ENCODE measurements at regions not wholly inside any gene's neighbourhood (a gene's known extent, or its start where the extent isn't known, plus 50 kb on each side); places are given as distances from the start of the nearest gene placed in this dataset.

DNA sequence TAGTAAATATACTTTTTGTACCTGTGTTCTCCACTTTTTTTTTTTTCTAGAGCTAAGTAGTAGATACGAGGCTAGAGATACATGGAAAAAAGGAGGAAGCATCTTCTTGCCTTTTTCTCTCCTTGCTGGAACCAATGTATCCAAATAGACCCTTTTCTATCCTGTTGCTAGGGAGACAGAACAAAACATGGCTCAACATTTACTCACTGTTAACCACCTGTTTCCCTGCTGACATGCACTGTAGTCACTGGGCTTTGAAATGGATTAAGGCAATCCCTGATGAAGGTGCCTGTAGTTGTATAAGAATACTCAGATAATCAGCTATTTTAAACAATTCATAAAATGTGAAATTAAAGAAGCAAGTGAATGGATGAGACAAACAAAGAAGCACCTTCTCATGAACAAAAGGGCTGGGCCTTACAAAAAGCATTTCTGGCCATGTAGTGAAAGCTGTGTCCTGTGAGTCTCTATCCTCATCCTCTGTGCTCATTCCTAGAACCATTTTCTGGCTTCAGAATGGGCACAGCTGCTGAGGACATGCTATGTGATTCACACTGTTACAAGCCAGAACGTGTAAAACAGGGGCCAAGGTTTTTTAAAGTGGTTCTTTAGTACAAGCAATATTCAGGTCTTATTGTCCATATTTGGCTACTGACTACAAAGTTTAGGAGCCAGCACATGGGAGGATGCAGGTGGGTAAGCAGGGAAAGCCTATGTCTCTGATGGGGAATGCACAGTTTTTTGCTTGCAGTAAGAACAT is 100.4 kb upstream of the NDN start:
- Histone ChIP-seq H3K9ac (ENCODE audit: low read length in 3 of 3) (no peak overlapping the region), H3K9me3 (ENCODE audit: control insufficient read depth in 2 of 3, insufficient read depth in 1 of 3, low read length in 3 of 3) (no peaks in the 10 kb centered on the region), H3K27me3 (ENCODE audit: control insufficient read depth, insufficient read depth, low read length) (no peaks in the 10 kb centered on the region), H3K27ac (ENCODE audit: low read depth in 2 of 2, low read length in 2 of 2) (no peak overlapping the region), H3K36me3 (ENCODE audit: control insufficient read depth in 2 of 3, insufficient read depth in 3 of 3, low read length in 3 of 3) (no peaks in the 10 kb centered on the region), H3K4me1 (ENCODE audit: control insufficient read depth in 2 of 3, insufficient read depth in 2 of 3, low read depth in 1 of 3, low read length in 3 of 3) (no peaks in the 10 kb centered on the region), H3K4me3 (ENCODE audit: low read length in 3 of 3) (no peak overlapping the region)
- DNase-seq: no peak
- FAIRE-seq: no peak
- intact Hi-C loops (cut with DNase I): no loop called here
- TF ChIP-seq, protein P1, sequence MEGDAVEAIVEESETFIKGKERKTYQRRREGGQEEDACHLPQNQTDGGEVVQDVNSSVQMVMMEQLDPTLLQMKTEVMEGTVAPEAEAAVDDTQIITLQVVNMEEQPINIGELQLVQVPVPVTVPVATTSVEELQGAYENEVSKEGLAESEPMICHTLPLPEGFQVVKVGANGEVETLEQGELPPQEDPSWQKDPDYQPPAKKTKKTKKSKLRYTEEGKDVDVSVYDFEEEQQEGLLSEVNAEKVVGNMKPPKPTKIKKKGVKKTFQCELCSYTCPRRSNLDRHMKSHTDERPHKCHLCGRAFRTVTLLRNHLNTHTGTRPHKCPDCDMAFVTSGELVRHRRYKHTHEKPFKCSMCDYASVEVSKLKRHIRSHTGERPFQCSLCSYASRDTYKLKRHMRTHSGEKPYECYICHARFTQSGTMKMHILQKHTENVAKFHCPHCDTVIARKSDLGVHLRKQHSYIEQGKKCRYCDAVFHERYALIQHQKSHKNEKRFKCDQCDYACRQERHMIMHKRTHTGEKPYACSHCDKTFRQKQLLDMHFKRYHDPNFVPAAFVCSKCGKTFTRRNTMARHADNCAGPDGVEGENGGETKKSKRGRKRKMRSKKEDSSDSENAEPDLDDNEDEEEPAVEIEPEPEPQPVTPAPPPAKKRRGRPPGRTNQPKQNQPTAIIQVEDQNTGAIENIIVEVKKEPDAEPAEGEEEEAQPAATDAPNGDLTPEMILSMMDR (IDR thresholded peaks at IDR 0.05; ENCODE audit: borderline replicate concordance, extremely low read depth, insufficient read depth): no peak

DNA sequence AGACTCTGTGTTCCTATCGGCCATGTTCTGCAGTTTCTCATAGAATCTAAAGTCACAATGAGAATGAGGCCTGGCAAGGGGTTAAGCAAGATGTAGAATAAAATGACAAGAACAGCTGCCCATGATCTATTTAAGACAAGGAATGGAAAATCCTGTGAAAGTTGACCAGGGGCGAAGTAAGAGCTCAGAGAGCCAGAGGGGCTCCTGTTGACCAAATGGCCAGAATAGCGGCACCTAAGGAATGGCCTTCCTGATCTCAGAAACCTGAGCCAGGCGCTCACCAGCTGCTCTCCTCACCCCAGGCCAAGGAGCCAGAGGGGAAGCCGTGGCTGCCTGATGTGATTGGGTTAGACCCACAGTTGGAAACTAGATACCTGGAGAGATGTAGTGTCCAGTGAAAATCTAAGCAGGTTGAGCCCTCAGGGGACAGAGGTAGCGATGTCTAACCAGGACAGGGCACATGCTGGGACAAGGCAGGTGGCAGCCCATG is 106.1 kb upstream of the NDN start:
- DNase-seq (peak in 2 of 5 donors; percentile 3 to 59), FAIRE-seq (no peak)
- TF ChIP-seq, protein P1 (IDR thresholded peaks at IDR 0.05; ENCODE audit: borderline replicate concordance, extremely low read depth, insufficient read depth): no peak
- Histone ChIP-seq H3K27ac (ENCODE audit: low read depth in 2 of 2, low read length in 2 of 2) (no peak overlapping the region), H3K9ac (ENCODE audit: low read length in 3 of 3) (no peak overlapping the region), H3K4me1 (ENCODE audit: control insufficient read depth in 2 of 3, insufficient read depth in 2 of 3, low read depth in 1 of 3, low read length in 3 of 3) (no peaks in the 10 kb centered on the region), H3K27me3 (ENCODE audit: control insufficient read depth, insufficient read depth, low read length) (no peaks in the 10 kb centered on the region), H3K36me3 (ENCODE audit: control insufficient read depth in 2 of 3, insufficient read depth in 3 of 3, low read length in 3 of 3) (no peaks in the 10 kb centered on the region), H3K9me3 (ENCODE audit: control insufficient read depth in 2 of 3, insufficient read depth in 1 of 3, low read length in 3 of 3) (no peaks in the 10 kb centered on the region), H3K4me3 (ENCODE audit: low read length in 3 of 3) (no peak overlapping the region)
- intact Hi-C loops (cut with DNase I): no loop called here

DNA sequence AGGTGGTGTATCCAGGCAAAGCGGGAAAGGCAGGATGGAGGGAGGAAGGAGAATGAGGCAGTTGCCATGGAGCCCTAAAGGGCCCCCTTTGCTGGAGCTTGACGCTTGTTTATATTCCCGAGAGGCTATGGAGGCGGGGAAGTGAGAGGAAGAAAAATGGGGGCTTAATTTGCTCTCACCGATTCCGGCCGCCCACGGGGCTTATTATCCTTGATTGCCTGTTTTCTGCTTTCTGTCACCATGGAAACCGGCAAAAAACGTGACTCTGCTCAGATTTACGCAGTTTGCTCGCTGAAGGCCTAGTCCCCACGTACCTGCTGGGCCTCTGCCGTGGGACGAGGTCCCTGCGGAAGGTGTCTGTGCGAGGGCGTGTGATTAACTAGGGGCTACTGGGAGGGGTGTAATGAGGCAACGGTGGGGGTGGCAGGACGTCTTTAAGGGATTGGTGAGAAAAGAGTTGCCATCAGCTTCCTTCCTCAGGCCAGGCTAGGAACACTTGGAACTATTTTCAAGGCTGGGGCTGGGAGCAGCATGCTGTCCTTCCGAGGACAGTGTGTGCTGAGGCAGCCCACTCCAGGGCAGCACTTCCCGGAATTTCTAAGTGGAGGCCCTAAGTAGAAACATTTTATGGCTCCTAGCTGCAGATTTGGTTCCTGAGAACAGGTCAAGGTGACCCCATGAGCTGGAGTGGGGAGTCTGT is 110.8 kb upstream of the NDN start:
- Histone ChIP-seq H3K9ac (ENCODE audit: low read length in 3 of 3) (no peak overlapping the region), H3K4me3 (ENCODE audit: low read length in 3 of 3) (no peak overlapping the region), H3K27ac (ENCODE audit: low read depth in 2 of 2, low read length in 2 of 2) (no peak overlapping the region), H3K4me1 (ENCODE audit: control insufficient read depth in 2 of 3, insufficient read depth in 2 of 3, low read depth in 1 of 3, low read length in 3 of 3) (no peaks in the 10 kb centered on the region), H3K27me3 (ENCODE audit: control insufficient read depth, insufficient read depth, low read length) (no peaks in the 10 kb centered on the region), H3K9me3 (ENCODE audit: control insufficient read depth in 2 of 3, insufficient read depth in 1 of 3, low read length in 3 of 3) (no peaks in the 10 kb centered on the region), H3K36me3 (ENCODE audit: control insufficient read depth in 2 of 3, insufficient read depth in 3 of 3, low read length in 3 of 3) (no peaks in the 10 kb centered on the region)
- TF ChIP-seq, protein P1 (IDR thresholded peaks at IDR 0.05; ENCODE audit: borderline replicate concordance, extremely low read depth, insufficient read depth): no peak
- DNase-seq (peak in 4 of 5 donors; percentile 38 to 62 (median 42)), FAIRE-seq (no peak)
- intact Hi-C loops (cut with DNase I): no loop called here

Measured in kidney (tissue), 13 donors.